ENCODE measurements at regions not wholly inside any gene's neighbourhood (a gene's known extent, or its start where the extent isn't known, plus 50 kb on each side); places are given as distances from the start of the nearest gene placed in this dataset.

- no peak for DNase-seq
Measured at GRCh38 chr3:104591776-104592175, 774.9 kb upstream of the ALCAM start.

- no peak for DNase-seq
Measured at GRCh38 chr3:104594491-104594890, 772.2 kb upstream of the ALCAM start.

- no peak for DNase-seq
Measured at GRCh38 chr3:104596054-104596453, 770.7 kb upstream of the ALCAM start.

- DNase-seq = peak; percentile 15
Measured at GRCh38 chr3:104596551-104596950, 770.2 kb upstream of the ALCAM start.

- no peak for DNase-seq
Measured at GRCh38 chr3:104598848-104599511, 767.7 kb upstream of the ALCAM start.

- DNase-seq = no peak
Measured at GRCh38 chr3:104604326-104605010, 762.2 kb upstream of the ALCAM start.

- DNase-seq = no peak
Measured at GRCh38 chr3:104606812-104607211, 759.9 kb upstream of the ALCAM start.

GRCh38 chr3:104610730-104611652 lies 755.7 kb upstream of the ALCAM start:
- DNase-seq = no peak

GRCh38 chr3:104612218-104612617 lies 754.5 kb upstream of the ALCAM start:
- DNase-seq = no peak

GRCh38 chr3:104614564-104614963 lies 752.1 kb upstream of the ALCAM start:
- DNase-seq = no peak

- peak; percentile 13 for DNase-seq
Measured at GRCh38 chr3:104628185-104628789, 738.4 kb upstream of the ALCAM start.

GRCh38 chr3:104629038-104629437 lies 737.7 kb upstream of the ALCAM start:
- no peak for DNase-seq

GRCh38 chr3:104631254-104631653 lies 735.5 kb upstream of the ALCAM start:
- no peak for DNase-seq

GRCh38 chr3:104632521-104632920 lies 734.2 kb upstream of the ALCAM start:
- no peak for DNase-seq

GRCh38 chr3:104632947-104633346 lies 733.8 kb upstream of the ALCAM start:
- DNase-seq = no peak

GRCh38 chr3:104635872-104636580 lies 730.7 kb upstream of the ALCAM start:
- DNase-seq = no peak

- DNase-seq = no peak
Measured at GRCh38 chr3:104642827-104643226, 723.9 kb upstream of the ALCAM start.

GRCh38 chr3:104646196-104646595 lies 720.5 kb upstream of the ALCAM start:
- no peak for DNase-seq

GRCh38 chr3:104648823-104649222 lies 717.9 kb upstream of the ALCAM start:
- no peak for DNase-seq

GRCh38 chr3:104669083-104669482 lies 697.6 kb upstream of the ALCAM start:
- no peak for DNase-seq

- DNase-seq = no peak
Measured at GRCh38 chr3:104672331-104672730, 694.4 kb upstream of the ALCAM start.

GRCh38 chr3:104673981-104674380 lies 692.7 kb upstream of the ALCAM start:
- no peak for DNase-seq
